ENCODE measurements at regions not wholly inside any gene's neighbourhood (a gene's known extent, or its start where the extent isn't known, plus 50 kb on each side); places are given as distances from the start of the nearest gene placed in this dataset.

- TF ChIP-seq, protein P1, sequence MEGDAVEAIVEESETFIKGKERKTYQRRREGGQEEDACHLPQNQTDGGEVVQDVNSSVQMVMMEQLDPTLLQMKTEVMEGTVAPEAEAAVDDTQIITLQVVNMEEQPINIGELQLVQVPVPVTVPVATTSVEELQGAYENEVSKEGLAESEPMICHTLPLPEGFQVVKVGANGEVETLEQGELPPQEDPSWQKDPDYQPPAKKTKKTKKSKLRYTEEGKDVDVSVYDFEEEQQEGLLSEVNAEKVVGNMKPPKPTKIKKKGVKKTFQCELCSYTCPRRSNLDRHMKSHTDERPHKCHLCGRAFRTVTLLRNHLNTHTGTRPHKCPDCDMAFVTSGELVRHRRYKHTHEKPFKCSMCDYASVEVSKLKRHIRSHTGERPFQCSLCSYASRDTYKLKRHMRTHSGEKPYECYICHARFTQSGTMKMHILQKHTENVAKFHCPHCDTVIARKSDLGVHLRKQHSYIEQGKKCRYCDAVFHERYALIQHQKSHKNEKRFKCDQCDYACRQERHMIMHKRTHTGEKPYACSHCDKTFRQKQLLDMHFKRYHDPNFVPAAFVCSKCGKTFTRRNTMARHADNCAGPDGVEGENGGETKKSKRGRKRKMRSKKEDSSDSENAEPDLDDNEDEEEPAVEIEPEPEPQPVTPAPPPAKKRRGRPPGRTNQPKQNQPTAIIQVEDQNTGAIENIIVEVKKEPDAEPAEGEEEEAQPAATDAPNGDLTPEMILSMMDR (IDR thresholded peaks at IDR 0.05; ENCODE audit: low read depth, low read length) = no peak
- TF ChIP-seq POLR2A (IDR thresholded peaks at IDR 0.05; ENCODE audit: extremely low read depth, insufficient read length) (no peak), MYC (IDR thresholded peaks at IDR 0.05; ENCODE audit: low read depth, low read length) (no peak), MAX (IDR thresholded peaks at IDR 0.05; ENCODE audit: low read depth, low read length) (no peak)
Observed at GRCh38 chr13:106633321-106633720, 65.4 kb upstream of the ARGLU1 start.

Data from NB4 (cell line).